Keratinocyte (primary cell): ENCODE measurements at regions not wholly inside any gene's neighbourhood (a gene's known extent, or its start where the extent isn't known, plus 50 kb on each side); places are given as distances from the start of the nearest gene placed in this dataset.

ENCODE experiments used
- DNase-seq: peaks from one replicate; pipeline ENCODE4 v3.0.0-alpha.2; 2011; ENCODE audit warnings: low read depth, missing footprints, low spot score
- FAIRE-seq: peaks from 2 replicates; lab custom pipeline; 2011; peaks lifted over from hg19 to GRCh38; lab: Jason Lieb, UNC
- H2AFZ ChIP-seq: 2 replicates; pipeline ENCODE4 v1.6.0; 2012; ENCODE audit warnings: low read length, control low read depth, inconsistent platforms; ENCODE audit not compliant: control insufficient read depth
- H3K27ac ChIP-seq: 2 replicates; pipeline ENCODE4 v1.5.1; 2011; ENCODE audit warnings: low read length; ENCODE audit not compliant: control insufficient read depth, insufficient read depth
- H3K27me3 ChIP-seq: 3 replicates; pipeline ENCODE4 v1.6.0; 2011; ENCODE audit warnings: low read length; ENCODE audit not compliant: control insufficient read depth, insufficient read depth; ENCODE audit errors: extremely low read depth
- H3K36me3 ChIP-seq, 2 experiments: 2 replicates in 1 of 2; 3 replicates in 1 of 2; pipeline ENCODE4 v1.5.1; 2011; ENCODE audit warnings: low read length in 2 of 2, mild to moderate bottlenecking in 1 of 2; ENCODE audit not compliant: control insufficient read depth in 2 of 2, insufficient read depth in 2 of 2; ENCODE audit errors: extremely low read depth in 1 of 2
- H3K4me1 ChIP-seq: 3 replicates; pipeline ENCODE4 v1.5.1; 2011; ENCODE audit warnings: low read length; ENCODE audit not compliant: control insufficient read depth, insufficient read depth; ENCODE audit errors: extremely low read depth
- H3K4me2 ChIP-seq: 3 replicates; pipeline ENCODE4 v1.6.0; 2011; ENCODE audit warnings: low read depth, low read length; ENCODE audit not compliant: control insufficient read depth, insufficient read depth; ENCODE audit errors: extremely low read depth
- H3K4me3 ChIP-seq, 3 experiments: fragments of 200-600 bp in 1 of 3; sonication (generic) in 1 of 3; 2 replicates in 2 of 3; 3 replicates in 1 of 3; pipeline ENCODE4 v1.5.1; 2011 to 2016; ENCODE audit warnings: low read length in 3 of 3, mild to moderate bottlenecking in 3 of 3, control low read depth in 2 of 3, inconsistent platforms in 1 of 3, low read depth in 1 of 3, mixed read lengths in 1 of 3, mixed run types in 1 of 3, moderate library complexity in 1 of 3; ENCODE audit not compliant: control insufficient read depth in 2 of 3, insufficient read depth in 2 of 3; ENCODE audit errors: extremely low read depth in 1 of 3
- H3K79me2 ChIP-seq: 2 replicates; pipeline ENCODE4 v1.6.0; 2012; ENCODE audit warnings: low read length; ENCODE audit not compliant: control insufficient read depth, insufficient read depth
- H3K9ac ChIP-seq: 3 replicates; pipeline ENCODE4 v1.6.0; 2011; ENCODE audit warnings: low read length; ENCODE audit not compliant: control insufficient read depth, insufficient read depth; ENCODE audit errors: extremely low read depth
- H3K9me1 ChIP-seq: 3 replicates; pipeline ENCODE4 v1.6.0; 2011; ENCODE audit warnings: low read length; ENCODE audit not compliant: control insufficient read depth, insufficient read depth; ENCODE audit errors: extremely low read depth
- H3K9me3 ChIP-seq: 2 replicates; pipeline ENCODE4 v1.5.1; 2012; ENCODE audit warnings: low read depth, low read length; ENCODE audit not compliant: control insufficient read depth
- H4K20me1 ChIP-seq: 3 replicates; pipeline ENCODE4 v1.6.0; 2011; ENCODE audit warnings: low read length; ENCODE audit not compliant: control insufficient read depth, insufficient read depth; ENCODE audit errors: extremely low read depth
- CTCF ChIP-seq, 3 experiments: IDR thresholded peaks in 1 of 3; conservative IDR thresholded peaks in 1 of 3; optimal IDR thresholded peaks in 1 of 3; 2 replicates in 2 of 3; 3 replicates in 1 of 3; pipeline versions ENCODE3 to v1.5.1; 2011; ENCODE audit warnings: low read length in 3 of 3, mild to moderate bottlenecking in 3 of 3, moderate library complexity in 2 of 3, control low read depth in 1 of 3, inconsistent platforms in 1 of 3; ENCODE audit not compliant: insufficient read depth in 2 of 3; ENCODE audit errors: extremely low read depth in 1 of 3
- EZH2 ChIP-seq: IDR thresholded peaks from one replicate; pipeline ENCODE4 v1.6.1; 2012; ENCODE audit warnings: inconsistent platforms, mild to moderate bottlenecking, low read length, moderate library complexity
- dilution Hi-C: fragments of 300-500 bp; cut with MboI; formaldehyde crosslinking; loops from one replicate; pipeline ENCODE4 v1.7.0; 2020; ENCODE audit warnings: low sequenced_read_pairs; ENCODE audit not compliant: extremely low pct_ligation_motif_present

DNA sequence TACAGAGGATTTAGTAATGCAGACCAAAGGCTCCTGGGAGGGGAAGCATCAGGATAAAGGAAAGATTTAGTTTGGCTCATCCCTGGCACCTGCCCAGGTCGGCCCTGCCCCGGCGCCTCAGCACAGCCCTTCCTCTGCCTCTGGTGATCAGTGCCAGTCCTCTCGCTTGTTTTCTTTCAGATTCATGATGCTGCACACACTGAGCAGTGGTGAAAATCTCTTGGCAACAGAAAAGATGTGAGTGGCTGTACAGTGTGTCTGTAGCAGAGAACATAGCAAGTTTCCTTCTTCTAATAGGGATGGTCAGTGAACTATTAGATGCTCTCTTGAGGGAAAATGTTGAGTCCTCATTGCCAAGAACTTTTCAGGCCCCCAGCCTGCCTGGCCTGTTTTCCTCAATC lies 994.1 kb downstream of the KCNMA1 start:
- no peak overlapping the region for H3K4me2 ChIP-seq
- H2AFZ ChIP-seq: no peak overlapping the region
- no peaks in the 10 kb centered on the region for H3K36me3 ChIP-seq
- H3K4me3 ChIP-seq: no peak overlapping the region
- DNase-seq (no peak), FAIRE-seq (no peak)
- no peak overlapping the region for H3K27ac ChIP-seq
- TF ChIP-seq CTCF (optimal IDR thresholded peaks at IDR 0.05 in 1 of 3, IDR thresholded peaks at IDR 0.05 in 1 of 3, conservative IDR thresholded peaks at IDR 0.05 in 1 of 3; ENCODE audit: extremely low read depth in 1 of 3, insufficient read depth in 2 of 3, low read length in 3 of 3) (no peak), EZH2 (no peak)
- H3K9me3 ChIP-seq: no peaks in the 10 kb centered on the region
- H3K27me3 ChIP-seq: no peaks in the 10 kb centered on the region
- no peaks in the 10 kb centered on the region for H3K9me1 ChIP-seq
- dilution Hi-C loops: no loop called here
- H3K79me2 ChIP-seq: no peaks in the 10 kb centered on the region
- H4K20me1 ChIP-seq: no peaks in the 10 kb centered on the region
- H3K4me1 ChIP-seq: no peaks in the 10 kb centered on the region
- no peak overlapping the region for H3K9ac ChIP-seq

- Histone ChIP-seq H3K4me3 (no peak overlapping the region), H4K20me1 (no peaks in the 10 kb centered on the region), H3K9me3 (no peaks in the 10 kb centered on the region), H3K9ac (no peak overlapping the region), H3K36me3 (no peaks in the 10 kb centered on the region), H3K9me1 (no peaks in the 10 kb centered on the region), H3K27ac (no peak overlapping the region), H2AFZ (no peak overlapping the region), H3K27me3 (no peaks in the 10 kb centered on the region), H3K4me1 (no peaks in the 10 kb centered on the region), H3K79me2 (no peaks in the 10 kb centered on the region), H3K4me2 (no peak overlapping the region)
- DNase-seq (no peak), FAIRE-seq (no peak)
- dilution Hi-C loops: no loop called here
- TF ChIP-seq EZH2 (no peak), CTCF (optimal IDR thresholded peaks at IDR 0.05 in 1 of 3, IDR thresholded peaks at IDR 0.05 in 1 of 3, conservative IDR thresholded peaks at IDR 0.05 in 1 of 3; ENCODE audit: extremely low read depth in 1 of 3, insufficient read depth in 2 of 3, low read length in 3 of 3) (no peak)
Observed at GRCh38 chr10:76642358-76642757, 995.2 kb downstream of the KCNMA1 start.
